PC-3 (cell line): ENCODE measurements at regions not wholly inside any gene's neighbourhood (a gene's known extent, or its start where the extent isn't known, plus 50 kb on each side); places are given as distances from the start of the nearest gene placed in this dataset.

Experiments
- ATAC-seq: fragments of 200-7000 bp; cut with Tn5 transposase; 2 replicates; pipeline ENCODE4 v1.9.1; 2020; ENCODE audit warnings: mild to moderate bottlenecking, moderate library complexity
- BruUV-seq: library from RNA; stranded (reverse); fragments of 400-500 nt; replicated peaks from 2 replicates; lab custom pipeline; 2021; lab: Mats Ljungman, UMichigan
- CTCF ChIA-PET: fragments of 300-600 bp; sonication (Branson Sonifier 250); formaldehyde crosslinking; loops from one replicate; lab custom pipeline; 2022; ENCODE audit warnings: antibody characterized with exemption; lab: Charles Lee
- POLR2A ChIA-PET: fragments of 300-600 bp; sonication (Branson Sonifier 250); formaldehyde crosslinking; loops from one replicate; lab custom pipeline; 2022; ENCODE audit warnings: antibody characterized with exemption; ENCODE audit not compliant: unreplicated experiment; lab: Charles Lee
- DNase-seq: peaks from one replicate; pipeline ENCODE4 v3.0.0-alpha.2; 2015
- H2AFZ ChIP-seq: fragments of 300-600 bp; sonication (generic); 2 replicates; pipeline ENCODE4 v1.6.0; 2016; ENCODE audit warnings: antibody characterized with exemption, low read length
- H3F3A ChIP-seq: fragments of 300-600 bp; sonication (generic); one replicate; pipeline ENCODE4 v1.6.0; 2017; ENCODE audit warnings: antibody characterized with exemption, low read length, control low read depth, mild to moderate bottlenecking; ENCODE audit not compliant: unreplicated experiment
- H3K27ac ChIP-seq: fragments of 300-600 bp; sonication (generic); 2 replicates; pipeline ENCODE4 v1.5.1; 2016; ENCODE audit warnings: mild to moderate bottlenecking, low read length
- H3K27me3 ChIP-seq: fragments of 300-600 bp; sonication (generic); 2 replicates; pipeline ENCODE4 v1.6.1; 2016; ENCODE audit warnings: low read length, mixed read lengths
- H3K36me3 ChIP-seq: fragments of 300-600 bp; sonication (generic); 2 replicates; pipeline ENCODE4 v1.6.1; 2016; ENCODE audit warnings: low read depth, mixed run types, low read length, mixed read lengths
- H3K4me1 ChIP-seq: fragments of 300-600 bp; sonication (generic); 2 replicates; pipeline ENCODE4 v1.5.1; 2016; ENCODE audit warnings: low read length; ENCODE audit not compliant: insufficient read depth
- H3K4me2 ChIP-seq: fragments of 300-600 bp; sonication (generic); 2 replicates; pipeline ENCODE4 v1.6.0; 2016; ENCODE audit warnings: low read length
- H3K4me3 ChIP-seq: fragments of 300-600 bp; sonication (generic); 2 replicates; pipeline ENCODE4 v1.5.1; 2016; ENCODE audit warnings: mild to moderate bottlenecking, low read length, mixed read lengths
- H3K79me2 ChIP-seq: fragments of 300-600 bp; sonication (generic); 2 replicates; pipeline ENCODE4 v1.6.1; 2017; ENCODE audit warnings: low read length, mixed read lengths
- H3K9ac ChIP-seq: fragments of 300-600 bp; sonication (generic); 2 replicates; pipeline ENCODE4 v1.6.0; 2016; ENCODE audit warnings: mild to moderate bottlenecking, low read length
- H3K9me2 ChIP-seq: fragments of 300-600 bp; sonication (generic); replicated peaks from 2 replicates; pipeline ENCODE4 v1.6.1; 2016; ENCODE audit warnings: mixed run types, low read length, mixed read lengths
- H3K9me3 ChIP-seq: fragments of 300-600 bp; sonication (generic); 2 replicates; pipeline ENCODE4 v1.6.1; 2016; ENCODE audit warnings: low read length, mixed read lengths
- H4K20me1 ChIP-seq: fragments of 300-600 bp; sonication (generic); 2 replicates; pipeline ENCODE4 v1.6.1; 2016; ENCODE audit warnings: low read length, mixed read lengths
- EZH2 ChIP-seq: fragments of 300-600 bp; sonication (generic); IDR thresholded peaks from one replicate; pipeline ENCODE4 v1.6.1; 2017; ENCODE audit warnings: antibody characterized with exemption, mild to moderate bottlenecking, low read length; ENCODE audit not compliant: unreplicated experiment
- EZH2phosphoT487 ChIP-seq: fragments of 300-600 bp; sonication (generic); IDR thresholded peaks from 2 replicates; pipeline ENCODE4 v1.6.1; 2018; ENCODE audit warnings: mild to moderate bottlenecking, antibody characterized with exemption, low read length, borderline replicate concordance
- intact Hi-C: fragments of 100-400 bp; cut with micrococcal nuclease; formaldehyde crosslinking; loops from 2 replicates; pipeline ENCODE4 v1.9.0; 2023
- TF ChIP-seq, protein P1 (sequence below): fragments of 300-600 bp; sonication (generic); conservative IDR thresholded peaks from 2 replicates; pipeline ENCODE4 v1.5.1; 2017; ENCODE audit warnings: antibody characterized with exemption, low read depth, mild to moderate bottlenecking, low read length

DNA sequence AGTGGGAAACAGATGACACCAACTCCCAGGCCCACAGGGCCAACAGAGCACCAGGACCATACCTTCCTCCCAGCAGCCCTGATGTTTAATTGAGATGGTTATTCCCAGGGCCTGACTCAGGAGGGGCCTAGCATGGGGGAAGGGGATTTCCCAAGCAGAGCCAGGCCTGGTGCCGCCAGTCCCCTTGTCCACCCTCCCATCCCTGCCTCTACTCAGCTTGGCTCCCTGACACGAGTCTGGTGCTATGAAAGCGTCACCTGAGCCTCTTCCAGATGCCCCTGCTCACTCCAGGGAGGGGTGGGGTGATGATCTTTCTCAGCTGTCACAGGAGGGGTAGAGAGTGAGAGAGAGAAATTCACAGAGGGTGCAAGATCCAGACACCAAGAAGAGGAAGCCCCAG, 72.7 kb downstream of the EFNB1 start:
- Histone ChIP-seq H3K9me3 (no peaks in the 10 kb centered on the region), H3K27me3 (no peaks in the 10 kb centered on the region), H2AFZ (no peak overlapping the region), H3K27ac (no peak overlapping the region), H3K4me1 (no peaks in the 10 kb centered on the region), H3K9ac (no peak overlapping the region), H3K36me3 (no peaks in the 10 kb centered on the region), H3F3A (no peaks in the 10 kb centered on the region), H4K20me1 (no peaks in the 10 kb centered on the region), H3K4me2 (no peak overlapping the region), H3K79me2 (no peaks in the 10 kb centered on the region), H3K4me3 (no peak overlapping the region), H3K9me2 (no peaks in the 10 kb centered on the region)
- ChIA-PET CTCF (no interaction called here), POLR2A (no interaction called here)
- TF ChIP-seq EZH2 (no peak), EZH2phosphoT487 (no peak)
- TF ChIP-seq, protein P1, sequence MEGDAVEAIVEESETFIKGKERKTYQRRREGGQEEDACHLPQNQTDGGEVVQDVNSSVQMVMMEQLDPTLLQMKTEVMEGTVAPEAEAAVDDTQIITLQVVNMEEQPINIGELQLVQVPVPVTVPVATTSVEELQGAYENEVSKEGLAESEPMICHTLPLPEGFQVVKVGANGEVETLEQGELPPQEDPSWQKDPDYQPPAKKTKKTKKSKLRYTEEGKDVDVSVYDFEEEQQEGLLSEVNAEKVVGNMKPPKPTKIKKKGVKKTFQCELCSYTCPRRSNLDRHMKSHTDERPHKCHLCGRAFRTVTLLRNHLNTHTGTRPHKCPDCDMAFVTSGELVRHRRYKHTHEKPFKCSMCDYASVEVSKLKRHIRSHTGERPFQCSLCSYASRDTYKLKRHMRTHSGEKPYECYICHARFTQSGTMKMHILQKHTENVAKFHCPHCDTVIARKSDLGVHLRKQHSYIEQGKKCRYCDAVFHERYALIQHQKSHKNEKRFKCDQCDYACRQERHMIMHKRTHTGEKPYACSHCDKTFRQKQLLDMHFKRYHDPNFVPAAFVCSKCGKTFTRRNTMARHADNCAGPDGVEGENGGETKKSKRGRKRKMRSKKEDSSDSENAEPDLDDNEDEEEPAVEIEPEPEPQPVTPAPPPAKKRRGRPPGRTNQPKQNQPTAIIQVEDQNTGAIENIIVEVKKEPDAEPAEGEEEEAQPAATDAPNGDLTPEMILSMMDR = no peak
- no peak for ATAC-seq
- DNase-seq = no peak
- no TSS peak for BruUV-seq
- intact Hi-C loops = no loop called here

DNA sequence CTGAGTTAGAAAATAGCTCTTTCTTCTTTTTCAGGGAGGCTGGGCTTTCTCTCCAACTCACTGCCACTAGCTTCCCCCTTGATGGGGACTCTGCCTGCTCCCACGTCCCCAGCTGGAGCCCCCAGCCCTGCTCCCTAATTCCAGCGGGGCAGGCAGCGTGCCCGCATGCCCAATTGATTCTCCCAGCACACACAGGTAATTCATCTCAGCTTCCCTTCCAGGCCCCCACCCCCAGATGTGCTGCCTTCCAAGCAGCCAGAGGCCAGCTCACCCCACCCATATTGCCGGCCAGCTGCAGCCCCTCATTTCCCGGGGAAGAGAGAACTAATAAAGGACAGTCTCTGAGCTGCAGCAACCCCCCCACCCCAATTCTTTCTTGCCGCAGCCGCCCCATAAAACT, 69.8 kb downstream of the EFNB1 start:
- BruUV-seq = no TSS peak
- CTCF ChIA-PET = no interaction called here

More for the DNA sequence above, 69.8 kb downstream of the EFNB1 start:
- Histone ChIP-seq H3K4me1 (peaks cover 11% of the 10 kb centered on the region), H3K27me3 (no peaks in the 10 kb centered on the region), H3K9me3 (no peaks in the 10 kb centered on the region), H3K4me2 (no peak overlapping the region), H3K9me2 (no peaks in the 10 kb centered on the region), H3F3A (no peaks in the 10 kb centered on the region), H3K27ac (no peak overlapping the region), H3K79me2 (no peaks in the 10 kb centered on the region), H3K9ac (no peak overlapping the region), H3K36me3 (no peaks in the 10 kb centered on the region), H2AFZ (no peak overlapping the region), H4K20me1 (no peaks in the 10 kb centered on the region), H3K4me3 (no peak overlapping the region)
- POLR2A ChIA-PET = no interaction called here
- intact Hi-C loops = no loop called here
- DNase-seq = no peak
- ATAC-seq = no peak
- TF ChIP-seq, protein P1 = no peak
- no peak for TF ChIP-seq EZH2
- TF ChIP-seq EZH2phosphoT487 = no peak
